ENCODE measurements at regions not wholly inside any gene's neighbourhood (a gene's known extent, or its start where the extent isn't known, plus 50 kb on each side); places are given as distances from the start of the nearest gene placed in this dataset.

DNA sequence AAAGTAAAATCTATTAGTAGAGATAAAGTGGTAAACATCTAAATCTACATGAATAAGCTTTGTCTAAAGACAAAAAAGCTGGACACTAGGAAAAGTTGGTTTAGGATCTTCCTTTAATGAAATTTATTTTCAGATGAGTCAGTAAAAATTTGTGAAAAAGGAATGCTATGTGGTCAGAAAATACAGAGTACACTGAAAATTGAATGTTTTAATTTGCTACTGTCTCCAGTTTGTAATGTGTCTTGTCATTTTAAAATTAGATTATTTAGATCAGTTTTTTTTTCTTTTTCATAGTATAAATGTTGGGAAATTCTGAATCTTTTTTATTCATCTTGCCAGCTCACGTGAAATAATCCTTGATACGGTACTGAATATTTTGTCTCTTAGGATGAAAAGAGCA lies 56.9 kb downstream of the SLITRK6 start:
- no peak for DNase-seq

DNA sequence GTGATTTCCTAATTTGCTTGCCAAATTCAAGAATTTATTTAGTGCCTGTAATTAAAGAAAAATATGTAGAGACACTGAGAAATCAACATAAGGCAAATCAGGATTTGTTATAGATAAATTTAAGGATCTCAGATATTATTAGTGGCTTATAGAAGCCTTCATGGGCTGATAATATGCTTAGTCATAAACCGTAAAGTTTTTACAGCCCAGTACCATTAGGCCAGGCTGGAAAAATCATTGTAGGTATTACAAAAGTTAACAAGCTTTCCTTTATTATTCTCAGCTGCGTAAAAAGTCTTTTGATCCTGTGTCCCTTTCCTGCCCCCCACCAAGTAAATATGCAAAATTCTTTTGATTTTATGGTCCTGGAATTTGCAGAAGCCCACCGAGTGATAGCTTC lies 58.2 kb downstream of the SLITRK6 start:
- no peak for DNase-seq

DNA sequence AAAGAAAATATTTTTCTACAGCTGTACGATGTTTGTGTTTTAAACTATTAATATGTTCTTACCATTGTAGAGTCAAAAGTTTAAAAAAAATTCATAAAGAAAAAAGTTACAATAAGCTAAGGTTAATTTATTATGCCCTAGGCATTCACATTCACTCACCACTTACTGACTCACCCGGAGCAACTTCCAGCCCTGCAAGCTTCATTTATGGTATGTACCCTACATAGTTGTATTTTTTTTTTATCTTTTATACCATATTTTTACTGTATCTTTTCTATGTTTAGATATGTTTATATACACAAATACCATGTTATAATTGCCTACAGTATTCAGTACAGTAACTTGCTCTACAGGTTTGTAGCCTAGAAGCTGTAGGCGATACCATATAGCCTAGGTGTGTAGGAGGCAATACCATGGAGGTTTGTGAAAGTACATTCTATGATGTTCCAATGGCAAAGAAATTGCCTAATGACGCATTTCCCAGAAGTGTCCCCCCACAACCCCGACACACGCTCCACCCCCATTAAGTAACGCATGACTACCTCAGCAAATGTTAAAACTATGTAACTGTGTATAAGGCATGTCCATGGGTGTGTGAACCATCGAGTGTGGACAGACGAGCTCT lies 60.4 kb downstream of the SLITRK6 start:
- no peak for DNase-seq

DNA sequence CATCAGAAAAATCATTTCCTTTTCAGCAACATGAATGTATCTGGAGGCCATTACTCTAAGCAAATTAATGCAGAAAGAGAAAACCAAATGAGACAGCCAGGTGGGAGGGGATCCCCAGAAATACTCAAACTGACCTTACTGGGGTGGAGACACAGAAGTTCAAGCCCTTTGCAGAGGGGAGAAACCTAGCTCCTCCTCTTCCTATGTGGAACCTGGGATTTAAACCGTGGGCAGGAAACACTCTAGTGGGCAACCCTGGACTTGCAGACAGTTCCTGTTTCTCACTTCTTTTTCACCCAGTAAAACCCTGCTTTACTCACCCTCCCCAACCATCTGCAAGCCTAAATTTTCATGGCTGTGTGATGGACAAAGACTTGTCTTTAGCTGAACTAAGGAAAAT lies 61.3 kb downstream of the SLITRK6 start:
- DNase-seq = no peak

- DNase-seq = no peak
Observed at GRCh38 chr13:85729296-85729695, 69.9 kb downstream of the SLITRK6 start.

GRCh38 chr13:85728811-85729210 lies 70.4 kb downstream of the SLITRK6 start:
- DNase-seq = no peak

- no peak for DNase-seq
Observed at GRCh38 chr13:85725433-85725832, 73.8 kb downstream of the SLITRK6 start.

DNA sequence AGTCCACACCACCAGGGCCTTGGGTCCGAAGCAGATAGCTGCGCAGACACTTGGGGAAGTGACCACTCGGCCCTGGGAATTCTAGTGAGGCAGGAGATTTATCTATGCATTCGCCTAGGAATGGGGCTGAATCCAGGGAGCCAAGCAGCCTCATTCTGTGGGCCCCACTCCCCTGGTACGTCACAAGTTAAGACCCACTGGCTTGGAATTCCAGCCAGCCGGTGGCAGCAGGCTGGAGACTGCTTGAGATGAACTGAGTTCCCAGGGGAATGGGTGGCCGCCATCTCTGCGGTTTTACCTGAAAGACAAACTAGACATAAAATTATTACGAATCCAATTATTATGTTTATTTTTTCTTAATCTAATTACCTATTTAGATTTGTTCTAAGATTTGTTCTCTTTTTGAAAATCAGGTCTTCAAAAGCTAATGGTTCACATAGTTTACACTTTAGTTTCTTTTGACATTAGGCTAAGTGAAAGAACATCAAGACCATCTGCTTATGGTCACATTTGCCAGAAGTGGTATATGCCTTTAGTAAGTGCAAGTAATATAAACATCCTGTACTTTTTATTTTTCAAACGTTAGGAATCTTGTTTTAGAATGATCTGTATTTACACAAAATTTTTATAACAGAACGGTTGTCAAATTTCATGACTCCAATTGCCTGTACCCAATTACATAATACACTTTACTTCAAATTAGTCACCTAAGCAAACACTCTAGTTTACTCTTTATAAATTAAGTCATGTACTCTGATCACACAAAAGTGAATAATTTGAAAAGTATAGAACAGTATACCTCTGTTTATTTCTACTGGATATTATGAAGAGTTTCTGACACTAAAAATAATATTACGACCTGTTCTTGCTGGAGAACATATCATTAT lies 74.4 kb downstream of the SLITRK6 start:
- DNase-seq = no peak

- DNase-seq = no peak
Observed at GRCh38 chr13:85719749-85720148, 79.5 kb downstream of the SLITRK6 start.

- no peak for DNase-seq
Observed at GRCh38 chr13:85717921-85718320, 81.3 kb downstream of the SLITRK6 start.

- DNase-seq = no peak
Observed at GRCh38 chr13:85710545-85710944, 88.7 kb downstream of the SLITRK6 start.

DNA sequence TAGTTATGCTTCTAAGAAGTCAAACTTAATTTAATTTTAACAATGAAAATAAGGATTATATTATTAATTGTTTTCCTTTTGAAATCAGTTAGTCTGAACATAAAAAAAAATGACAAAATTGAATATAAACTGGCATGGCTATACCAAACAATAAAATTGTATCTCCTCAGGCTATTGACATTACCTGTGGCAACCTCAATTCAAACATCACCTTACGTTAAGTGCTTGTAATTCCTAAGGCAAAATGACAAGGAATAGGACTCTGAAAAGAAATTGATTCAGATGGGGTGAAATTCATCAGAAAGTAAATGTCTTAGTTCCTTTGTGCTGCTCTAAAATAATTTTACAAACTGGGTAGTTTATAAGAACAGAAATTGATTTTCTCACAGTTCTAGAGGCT lies 89.5 kb downstream of the SLITRK6 start:
- DNase-seq = no peak

- no peak for DNase-seq
Observed at GRCh38 chr13:85709072-85709471, 90.1 kb downstream of the SLITRK6 start.

DNA sequence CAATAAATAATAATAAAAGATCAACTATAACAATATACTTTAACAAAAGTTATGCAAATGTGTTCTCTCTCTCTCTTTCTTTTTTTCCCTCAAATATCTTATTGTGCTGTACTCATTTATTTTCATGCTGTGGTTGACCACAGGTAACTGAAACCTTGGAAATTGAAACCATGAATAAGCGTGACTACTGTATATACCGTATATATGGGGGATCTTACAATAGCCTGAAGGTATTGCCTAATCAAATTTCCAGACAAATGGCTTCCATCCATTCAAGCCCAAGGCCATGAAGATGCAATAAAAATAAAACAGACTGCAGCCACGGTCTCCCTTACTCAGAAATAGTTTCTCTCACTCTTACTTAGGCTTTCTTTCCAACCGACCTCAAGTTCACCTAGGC lies 98.3 kb downstream of the SLITRK6 start:
- no peak for DNase-seq

GRCh38 chr13:85698256-85698655 lies 101.0 kb downstream of the SLITRK6 start:
- DNase-seq = no peak

- no peak for DNase-seq
Observed at GRCh38 chr13:85694992-85695391, 104.2 kb downstream of the SLITRK6 start.

DNA sequence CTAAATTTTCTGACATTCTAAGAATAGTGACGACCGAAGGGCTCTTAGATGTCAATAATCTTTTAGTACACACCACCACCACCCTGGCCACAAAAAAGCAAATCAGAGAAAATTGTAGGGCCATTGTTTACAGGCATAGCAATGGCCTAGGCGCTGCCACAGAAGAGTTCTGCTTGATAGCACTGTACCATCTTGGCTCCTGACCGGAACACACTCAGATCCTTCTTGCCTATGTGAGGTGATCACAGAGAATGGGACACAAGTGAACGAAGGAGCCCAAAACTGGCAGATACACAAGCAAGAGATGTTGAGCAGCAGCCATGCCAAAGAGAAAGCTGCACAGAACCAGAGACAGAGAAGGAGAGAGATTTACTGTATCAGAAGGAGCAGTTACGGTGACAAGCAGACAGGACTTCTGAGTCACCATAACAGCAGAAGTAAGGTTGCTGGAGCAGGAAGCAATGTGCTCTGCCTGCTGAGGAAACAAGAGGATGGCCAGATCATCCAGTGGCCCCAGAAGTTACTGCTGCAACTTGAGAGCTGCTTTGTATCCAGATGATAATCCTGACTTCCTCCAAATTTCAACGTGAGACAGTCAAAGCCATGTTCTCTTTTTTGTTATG lies 105.2 kb downstream of the SLITRK6 start:
- no peak for DNase-seq

DNA sequence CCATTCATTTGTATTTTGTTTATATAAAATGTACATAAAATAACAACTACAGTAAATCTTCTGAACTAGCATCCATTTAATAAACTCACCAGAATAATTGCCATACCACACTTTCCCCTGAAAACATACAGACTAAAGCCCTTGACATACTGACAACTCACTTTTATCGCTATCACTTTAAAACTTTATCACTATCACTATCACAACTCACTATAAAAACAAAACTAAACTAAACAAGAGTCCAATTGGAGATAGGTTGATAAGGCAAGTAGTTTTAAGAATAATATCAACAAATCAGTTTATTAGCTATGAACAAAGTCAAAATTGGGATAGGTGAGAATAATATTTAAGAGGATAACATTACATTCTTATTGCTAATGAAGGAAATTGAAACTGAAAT lies 108.9 kb downstream of the SLITRK6 start:
- no peak for DNase-seq

GRCh38 chr13:85685436-85685835 lies 113.8 kb downstream of the SLITRK6 start:
- no peak for DNase-seq

- no peak for DNase-seq
Observed at GRCh38 chr13:85675151-85675907, 123.9 kb downstream of the SLITRK6 start.

DNA sequence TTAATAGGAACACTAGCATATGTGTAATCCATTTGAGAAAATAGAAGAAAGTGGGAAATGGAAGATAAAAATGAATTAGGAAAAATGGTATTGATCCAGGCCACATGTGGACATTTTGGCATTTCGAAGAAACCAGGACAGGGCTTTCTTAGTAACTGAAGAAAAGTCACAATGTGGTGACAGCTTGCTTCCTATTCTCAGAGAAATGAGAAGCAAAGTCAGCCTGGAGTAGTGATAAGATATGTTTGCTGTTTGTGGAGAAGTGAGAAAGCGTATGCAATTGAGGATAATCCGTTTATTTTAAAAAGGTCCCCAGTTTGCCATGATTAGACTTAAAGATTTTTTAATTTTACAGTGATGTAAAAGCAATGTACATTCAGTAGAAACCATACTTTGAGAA lies 127.9 kb downstream of the SLITRK6 start:
- DNase-seq = no peak

DNA sequence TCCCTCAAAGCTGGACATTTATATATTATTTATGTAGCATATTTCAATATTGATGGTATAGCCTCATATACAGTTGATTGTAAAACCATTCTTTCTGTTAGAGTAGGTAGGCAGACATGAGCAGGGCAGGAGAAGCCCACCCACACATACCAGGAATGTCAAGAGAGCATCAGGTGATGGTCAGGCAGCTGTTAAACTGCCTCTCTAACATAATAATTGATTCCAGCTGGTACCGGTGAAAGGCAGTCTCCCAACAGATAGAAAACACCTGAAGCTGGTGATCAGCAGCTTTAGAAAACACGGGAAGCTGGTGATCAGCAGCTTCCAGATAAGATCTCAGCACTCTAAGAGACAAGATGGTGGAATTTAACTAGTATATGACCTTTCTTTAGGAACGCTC lies 132.9 kb downstream of the SLITRK6 start:
- no peak for DNase-seq

DNA sequence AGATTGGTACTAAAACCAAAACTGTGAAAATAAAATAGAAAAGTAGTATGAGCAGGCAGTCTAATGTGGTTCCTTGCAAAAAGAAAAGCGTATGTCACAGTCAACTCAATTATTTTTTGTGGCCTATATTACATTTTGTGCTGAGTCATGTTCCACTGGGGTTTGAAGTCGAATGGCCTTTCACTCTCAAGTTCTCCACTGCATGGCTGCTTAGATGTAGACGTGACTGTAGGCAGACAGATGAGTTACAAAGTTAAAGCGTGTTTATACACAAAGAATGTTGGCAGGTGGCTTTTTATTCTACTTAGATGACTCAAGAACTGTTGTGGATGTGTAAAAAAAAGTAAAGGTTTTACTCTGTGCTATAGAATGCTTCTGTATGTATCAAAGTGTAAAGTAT lies 133.9 kb downstream of the SLITRK6 start:
- DNase-seq = no peak

Data from left hindlimb (tissue), 1 donor.